Fibroblast of the conjunctiva (primary cell): ENCODE measurements at regions not wholly inside any gene's neighbourhood (a gene's known extent, or its start where the extent isn't known, plus 50 kb on each side); places are given as distances from the start of the nearest gene placed in this dataset.

Source experiments
- DNase-seq: peaks from one replicate; pipeline ENCODE4 v3.0.0-alpha.2; 2010; ENCODE audit warnings: low read depth

GRCh38 chr1:190540366-190540765 is 62.7 kb upstream of the BRINP3 start:
- no peak for DNase-seq

GRCh38 chr1:190551638-190552037 is 74.0 kb upstream of the BRINP3 start:
- no peak for DNase-seq

DNA sequence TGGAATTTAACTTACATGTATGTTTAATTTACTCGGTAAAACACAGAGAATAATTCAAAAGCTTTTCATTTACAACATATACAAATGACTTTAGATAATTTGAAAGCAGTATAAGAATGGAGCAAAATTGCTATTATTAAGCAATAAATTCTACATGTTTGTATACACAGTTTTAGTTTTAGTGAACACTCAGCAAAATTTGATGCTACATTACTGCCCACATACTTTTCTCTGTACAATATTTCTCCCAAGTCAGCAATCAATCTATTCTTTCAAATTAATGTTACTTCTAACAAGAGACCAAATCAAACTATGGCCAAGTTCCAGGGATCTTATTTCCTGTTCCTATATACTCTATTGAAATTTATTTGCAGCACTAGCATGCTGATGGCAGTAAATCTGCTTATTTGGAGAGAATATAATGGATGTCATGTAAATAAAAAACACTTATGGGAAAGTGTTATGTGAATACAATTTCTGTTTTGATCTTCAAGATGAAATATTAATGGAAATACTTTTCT is 82.6 kb upstream of the BRINP3 start:
- no peak for DNase-seq

DNA sequence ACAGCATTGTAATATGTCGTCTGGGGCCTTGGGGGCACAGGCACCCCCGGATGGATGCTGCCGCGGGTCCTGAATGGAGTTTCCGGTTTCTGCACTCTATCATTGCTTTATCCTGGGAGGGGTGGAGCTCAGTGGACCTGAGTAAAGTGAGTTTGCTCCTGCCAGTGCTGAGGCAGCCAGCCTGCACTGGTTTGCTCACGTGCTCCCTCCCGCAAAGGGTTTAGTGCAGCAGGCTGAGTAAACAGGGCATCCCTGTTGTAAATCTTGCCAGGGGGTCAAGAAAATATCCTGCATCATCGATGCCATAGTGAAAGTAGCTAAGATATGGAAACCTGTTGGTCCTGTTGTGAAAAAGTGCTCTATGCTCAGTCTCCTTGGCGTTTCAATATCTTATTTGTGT is 85.6 kb upstream of the BRINP3 start:
- DNase-seq, result no peak

GRCh38 chr1:190564117-190564516 is 86.5 kb upstream of the BRINP3 start:
- DNase-seq, result no peak

DNA sequence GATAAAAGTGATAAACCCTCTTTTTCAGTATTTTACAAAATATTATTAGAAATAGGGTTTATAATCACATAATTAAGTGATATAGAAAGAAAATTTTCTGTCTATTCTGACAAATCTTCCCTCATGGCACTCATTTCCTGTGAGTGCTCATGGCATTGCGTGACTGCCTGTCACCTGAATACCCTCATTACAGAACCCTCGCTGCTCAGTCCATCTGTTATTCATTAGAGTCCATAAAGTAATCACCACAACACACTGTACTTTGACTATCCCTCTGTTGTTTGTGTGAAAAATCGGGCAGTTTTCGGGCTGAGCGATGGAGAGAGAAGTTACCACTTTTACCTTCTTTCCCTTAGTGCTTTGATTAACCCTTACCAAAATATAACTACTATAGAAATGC is 100.4 kb upstream of the BRINP3 start:
- DNase-seq, result no peak

- DNase-seq, result no peak
These were observed 100.9 kb upstream of the BRINP3 start for GRCh38 chr1:190578526-190578925.

- no peak for DNase-seq
These were observed 102.0 kb upstream of the BRINP3 start for GRCh38 chr1:190579552-190580193.

- no peak for DNase-seq
These were observed 106.2 kb upstream of the BRINP3 start for GRCh38 chr1:190583862-190584261.

DNA sequence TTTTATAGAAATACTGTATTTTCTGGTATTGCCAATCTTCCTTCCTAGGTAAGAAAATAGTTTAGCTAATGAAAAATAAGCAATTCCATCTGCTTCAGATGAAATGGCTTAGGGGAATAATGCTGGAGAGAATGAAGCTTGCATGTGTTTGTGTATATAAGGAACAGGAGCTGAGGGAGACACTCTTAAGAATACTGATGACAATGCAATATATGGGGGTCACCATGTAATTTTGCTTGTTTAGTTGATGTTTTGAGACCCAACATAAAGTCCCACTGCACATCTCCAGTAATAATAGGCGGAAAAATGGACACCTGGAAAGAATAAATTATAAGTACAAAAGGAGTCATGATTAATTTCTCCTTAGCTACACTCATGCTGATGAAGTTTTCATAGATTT is 110.8 kb upstream of the BRINP3 start:
- DNase-seq, result no peak

DNA sequence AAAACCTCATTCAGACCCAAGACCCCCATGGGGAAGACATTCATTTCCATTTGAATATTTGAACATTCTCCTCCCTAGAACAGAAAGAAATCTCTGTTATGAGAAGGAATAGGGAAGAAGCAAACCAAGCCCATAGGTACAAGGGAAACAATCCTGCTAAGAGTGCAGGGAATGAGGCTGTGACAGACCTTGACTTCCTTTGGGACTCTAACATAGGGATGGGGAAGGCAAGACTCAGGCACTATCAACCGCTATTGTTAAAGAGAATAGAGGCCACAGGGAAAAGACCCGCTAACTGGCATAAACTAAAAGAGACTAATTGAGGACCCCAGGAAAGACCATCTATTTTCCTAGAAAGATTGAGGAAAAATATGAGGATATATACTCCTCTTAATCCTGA is 117.8 kb upstream of the BRINP3 start:
- DNase-seq, result no peak

DNA sequence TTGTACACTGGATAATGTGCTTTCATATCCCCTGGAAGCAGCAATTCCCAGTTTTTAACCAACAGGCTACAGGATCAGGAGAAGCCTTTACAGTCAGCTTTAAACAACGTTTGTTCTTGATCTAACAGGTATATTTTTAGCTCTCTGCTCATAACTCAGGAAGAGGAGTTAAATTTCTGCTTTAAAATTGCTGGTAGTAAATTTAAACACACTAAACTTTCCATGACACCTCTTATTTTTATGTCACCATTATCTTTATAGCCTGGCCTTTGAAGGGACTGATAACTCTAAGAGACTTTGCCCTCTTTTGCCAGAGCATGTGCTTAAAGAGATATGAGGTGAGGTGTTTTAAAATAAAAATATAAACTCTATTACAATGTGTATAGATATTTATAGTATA is 119.6 kb upstream of the BRINP3 start:
- DNase-seq, result no peak

DNA sequence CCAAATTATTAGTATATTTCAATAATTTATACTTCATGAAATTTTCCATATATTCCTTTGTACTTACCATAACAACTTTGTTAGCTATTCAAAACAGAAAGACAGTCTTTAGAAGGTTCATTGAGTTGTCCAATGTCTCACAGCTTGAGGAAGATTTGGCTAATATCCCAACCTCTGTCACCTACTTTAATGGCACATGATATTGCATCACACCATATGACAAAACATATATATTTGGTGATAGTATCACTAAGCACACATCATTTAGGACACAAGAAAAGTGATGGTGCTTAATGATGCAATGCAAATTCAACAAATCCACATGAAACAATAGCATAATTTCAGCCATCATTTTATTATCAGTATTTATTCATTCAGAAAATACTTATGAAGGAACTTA is 122.0 kb upstream of the BRINP3 start:
- no peak for DNase-seq

DNA sequence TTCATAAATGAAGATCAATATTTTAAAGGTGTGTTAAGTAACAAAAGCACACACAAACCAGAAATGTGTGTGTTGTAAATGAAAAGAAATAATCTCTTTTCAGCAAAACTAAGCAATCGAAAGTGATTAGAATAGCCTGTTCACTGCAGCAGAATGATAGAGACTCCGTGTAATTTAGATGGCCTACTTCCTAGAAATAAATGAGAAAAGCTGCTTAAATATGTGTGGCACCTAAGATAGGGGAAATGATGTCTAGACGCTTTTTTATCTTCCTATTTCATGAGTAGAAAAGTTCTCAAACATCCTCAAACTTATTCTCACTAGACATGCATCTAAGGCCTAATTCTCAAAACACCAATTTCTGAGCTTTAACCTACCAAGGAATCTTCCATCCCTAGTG is 124.7 kb upstream of the BRINP3 start:
- no peak for DNase-seq

DNA sequence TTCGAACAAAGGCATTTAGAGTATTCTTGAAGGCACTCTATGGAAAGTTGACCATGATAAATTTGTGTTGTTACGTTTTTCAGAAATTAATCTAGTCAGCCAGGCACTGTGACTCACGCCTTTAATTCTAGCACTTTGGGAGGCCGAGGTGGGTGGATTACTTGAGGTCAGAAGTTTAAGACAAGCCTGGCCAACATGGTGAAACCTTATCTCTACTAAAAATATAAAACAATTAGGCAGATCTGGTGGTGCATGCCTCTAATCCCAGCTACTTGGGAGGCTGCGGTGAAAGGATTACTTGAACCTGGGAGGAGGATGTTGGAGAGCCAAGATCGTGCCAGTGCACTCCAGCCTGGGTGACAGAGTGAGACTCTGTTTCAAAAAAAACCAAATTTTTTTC is 130.6 kb upstream of the BRINP3 start:
- no peak for DNase-seq

DNA sequence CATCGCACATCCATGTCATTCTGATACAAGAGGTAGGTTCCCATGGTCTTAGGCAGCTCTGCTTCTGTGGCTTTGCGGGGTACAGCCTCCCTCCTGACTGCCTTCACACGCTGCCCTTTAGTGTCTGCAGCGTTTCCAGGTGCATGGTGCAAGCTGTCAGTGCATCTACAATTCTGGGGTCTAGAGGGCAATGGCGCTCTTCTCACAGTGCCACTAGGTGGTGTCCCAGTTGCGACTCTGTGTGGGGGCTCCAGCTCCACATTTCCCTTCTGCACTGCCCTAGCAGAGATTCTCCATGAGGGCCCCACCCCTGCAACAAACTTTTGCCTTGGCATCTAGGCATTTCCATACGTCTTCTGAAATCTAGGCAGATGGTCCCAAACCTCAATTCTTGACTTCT is 138.2 kb upstream of the BRINP3 start:
- DNase-seq, result no peak

DNA sequence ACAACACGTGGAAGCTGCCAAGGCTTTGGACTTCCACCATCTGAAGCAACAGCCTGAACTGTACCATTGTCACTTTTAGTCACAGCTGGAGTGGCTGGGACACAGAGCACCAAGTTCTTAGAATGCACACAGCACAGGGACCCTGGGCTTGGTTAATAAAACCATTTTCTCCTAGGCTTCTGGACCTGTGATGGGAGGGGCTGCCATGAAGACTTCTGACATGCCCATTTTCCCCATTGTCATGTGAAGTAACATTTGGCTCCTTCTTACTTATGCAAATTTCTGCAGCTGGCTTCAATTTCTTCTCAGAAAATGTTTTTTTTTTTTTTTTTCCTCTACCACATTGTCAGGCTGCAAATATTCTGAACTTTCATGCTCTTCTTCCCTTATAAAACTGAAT is 138.6 kb upstream of the BRINP3 start:
- no peak for DNase-seq

- no peak for DNase-seq
These were observed 142.1 kb upstream of the BRINP3 start for GRCh38 chr1:190619724-190620123.

- no peak for DNase-seq
These were observed 155.8 kb upstream of the BRINP3 start for GRCh38 chr1:190633488-190633887.

DNA sequence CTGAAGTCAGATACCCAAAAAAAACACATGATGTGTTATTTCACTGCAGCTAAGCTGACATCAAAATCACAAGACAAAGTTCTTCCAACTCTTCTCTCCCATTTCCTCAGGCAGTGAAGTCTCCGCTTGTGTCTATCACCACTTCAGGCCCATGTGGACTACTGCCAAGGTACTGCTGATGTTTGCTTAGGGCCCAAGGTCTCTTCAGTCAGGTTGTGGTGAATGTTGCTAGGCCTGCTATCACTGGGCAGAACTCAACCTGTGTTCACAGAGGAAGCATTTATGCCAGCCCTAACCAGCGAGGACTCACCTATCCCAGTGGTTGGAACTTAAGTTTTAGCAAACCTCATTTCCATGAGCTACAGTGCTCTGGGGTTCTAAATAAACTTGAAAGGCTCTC is 156.5 kb upstream of the BRINP3 start:
- DNase-seq, result no peak

DNA sequence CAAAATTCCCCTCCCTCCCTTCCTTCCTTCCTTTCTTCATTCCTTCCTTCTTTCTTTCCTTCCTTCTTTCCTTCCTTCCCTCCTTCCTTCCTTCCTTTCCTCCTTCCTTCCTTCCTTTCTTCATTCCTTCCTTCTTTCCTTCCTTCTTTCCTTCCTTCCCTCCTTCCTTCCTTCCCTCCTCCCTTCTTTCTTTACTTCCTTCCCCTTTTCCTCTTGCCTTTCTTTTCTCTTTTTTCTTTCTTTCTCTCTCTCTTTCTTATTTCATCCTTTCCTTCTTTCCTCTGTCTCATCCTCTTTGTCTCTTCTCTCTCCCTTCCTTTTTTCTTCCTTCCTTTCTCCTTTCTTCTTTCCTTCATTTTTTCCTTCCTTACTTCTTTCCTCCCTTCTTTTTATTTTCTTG is 171.9 kb upstream of the BRINP3 start:
- no peak for DNase-seq

GRCh38 chr1:190658907-190659306 is 181.2 kb upstream of the BRINP3 start:
- DNase-seq, result no peak

DNA sequence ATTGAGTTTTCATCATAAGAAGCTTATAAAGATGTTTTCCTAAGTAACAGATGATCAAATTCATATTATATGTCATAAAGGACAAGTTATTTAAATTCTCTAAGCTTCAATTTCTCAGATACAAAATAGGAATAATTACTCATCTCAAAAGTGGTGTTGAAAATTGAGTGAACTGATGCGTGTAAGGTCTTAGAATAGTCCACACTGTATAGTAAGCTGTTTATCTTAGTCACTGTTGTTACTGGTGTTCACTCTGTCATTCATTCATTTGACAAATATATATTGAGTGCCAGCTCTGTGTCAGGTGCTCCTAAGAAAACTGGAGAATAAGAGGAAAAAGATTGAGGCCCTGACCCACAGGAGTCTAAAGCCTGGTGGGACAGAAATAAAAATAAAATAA is 186.3 kb upstream of the BRINP3 start:
- no peak for DNase-seq

GRCh38 chr1:190665045-190665444 is 187.4 kb upstream of the BRINP3 start:
- DNase-seq, result no peak

GRCh38 chr1:190667914-190668313 is 190.2 kb upstream of the BRINP3 start:
- DNase-seq, result no peak
